ENCODE measurements at regions not wholly inside any gene's neighbourhood (a gene's known extent, or its start where the extent isn't known, plus 50 kb on each side); places are given as distances from the start of the nearest gene placed in this dataset.
A peak's percentile ranks its signal among the peaks of the same experiment; 100 is the strongest.

DNA sequence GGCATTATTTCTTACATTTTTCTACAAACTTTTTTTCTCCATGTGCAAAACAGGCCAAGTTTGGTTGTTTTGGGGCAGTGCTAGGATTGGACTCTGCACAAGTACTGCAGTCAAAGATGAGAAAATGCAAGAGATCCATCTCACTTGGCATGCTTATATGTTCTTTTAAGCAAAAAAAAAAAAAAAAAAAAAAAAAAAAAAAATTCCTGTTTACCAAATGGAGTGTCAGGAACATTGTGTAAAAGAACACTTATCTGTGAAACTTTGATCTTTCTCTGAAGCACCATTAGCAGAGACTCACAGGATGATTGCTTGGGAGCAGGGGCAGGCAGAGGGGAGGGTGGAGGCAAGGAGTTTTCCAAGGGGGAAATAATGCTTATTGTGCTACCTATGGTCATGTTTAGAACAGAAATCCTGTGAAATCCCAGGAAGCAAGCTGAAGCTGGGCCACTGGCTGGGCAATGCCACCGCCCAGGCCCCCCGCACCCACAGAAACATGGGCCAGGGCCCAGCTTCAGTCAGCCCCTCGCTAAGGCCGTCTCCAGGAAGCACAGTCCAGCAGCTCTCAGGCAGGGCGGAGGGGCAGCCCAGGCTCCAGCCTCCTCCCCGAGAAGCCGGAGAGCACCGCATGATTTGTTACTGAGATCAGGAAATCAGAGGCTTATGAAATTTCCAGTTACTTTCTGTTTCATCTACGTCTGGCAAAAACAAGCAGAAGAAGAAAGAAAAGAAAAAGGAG, 229.4 kb downstream of the ZNF516 start:
- Mint-ChIP-seq H3K27me3 (ENCODE audit: low read depth) (no peaks in the 10 kb centered on the region), H3K36me3 (no peaks in the 10 kb centered on the region), H3K4me1 (peaks cover 45% of the 10 kb centered on the region), H3K4me3 (peak overlapping the region; percentile 14), H3K9me3 (no peaks in the 10 kb centered on the region), H3K27ac (peak overlapping the region; percentile 93)
- no peak for TF ChIP-seq CTCF (IDR thresholded peaks at IDR 0.05; ENCODE audit: unreplicated experiment)
- no peak for DNase-seq (ENCODE audit: low spot score in 2 of 2, unreplicated experiment in 2 of 2)

- peaks cover 45% of the 10 kb centered on the region for H3K4me1 Mint-ChIP-seq
- peak overlapping the region; percentile 85 for H3K27ac Mint-ChIP-seq
- H3K4me3 Mint-ChIP-seq: no peak overlapping the region
- DNase-seq (ENCODE audit: low spot score in 2 of 2, unreplicated experiment in 2 of 2): no peak
- no peaks in the 10 kb centered on the region for H3K9me3 Mint-ChIP-seq
- H3K27me3 Mint-ChIP-seq (ENCODE audit: low read depth): no peaks in the 10 kb centered on the region
- TF ChIP-seq CTCF (IDR thresholded peaks at IDR 0.05; ENCODE audit: unreplicated experiment): no peak
- H3K36me3 Mint-ChIP-seq: no peaks in the 10 kb centered on the region
These were observed 230.2 kb downstream of the ZNF516 start for GRCh38 chr18:76264876-76265250.

DNA sequence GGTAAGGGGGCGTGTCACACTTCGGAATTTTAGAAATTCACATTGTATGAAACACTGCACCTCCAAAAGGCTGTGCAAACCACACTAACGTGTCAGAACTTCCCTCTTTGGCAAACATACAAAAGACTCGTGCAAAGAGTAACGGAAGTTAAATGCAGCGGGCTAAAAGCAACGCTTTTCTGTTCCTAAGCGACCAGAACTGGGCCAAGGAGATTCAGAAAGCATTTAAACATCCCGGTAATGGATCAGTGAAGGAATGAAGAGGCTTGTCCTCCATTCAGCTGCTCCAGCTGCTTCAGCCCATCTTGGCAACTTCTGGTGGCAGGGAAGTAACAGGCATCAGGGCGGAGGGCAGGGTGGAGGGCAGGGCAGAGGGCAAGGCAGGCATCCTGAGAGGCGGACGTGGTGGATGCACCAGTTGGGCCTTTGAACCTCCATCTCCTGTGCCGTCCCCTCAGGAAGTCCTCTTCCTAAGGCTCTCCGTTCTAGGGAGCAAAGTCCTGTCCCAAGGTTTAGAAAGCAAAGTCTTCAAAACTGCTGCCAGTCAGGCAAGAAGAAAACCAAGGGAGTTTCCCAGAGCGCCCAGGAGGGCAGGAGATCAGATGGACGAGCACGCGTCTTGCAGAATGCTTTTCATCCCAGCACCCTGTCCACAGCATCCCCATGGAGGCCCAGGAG, 230.7 kb downstream of the ZNF516 start:
- Mint-ChIP-seq H3K27me3 (ENCODE audit: low read depth) (no peaks in the 10 kb centered on the region), H3K4me3 (no peak overlapping the region), H3K36me3 (no peaks in the 10 kb centered on the region), H3K27ac (no peak overlapping the region), H3K4me1 (peaks cover 45% of the 10 kb centered on the region), H3K9me3 (no peaks in the 10 kb centered on the region)
- no peak for DNase-seq (ENCODE audit: low spot score in 2 of 2, unreplicated experiment in 2 of 2)
- TF ChIP-seq CTCF (IDR thresholded peaks at IDR 0.05; ENCODE audit: unreplicated experiment): no peak

- DNase-seq (ENCODE audit: low spot score in 2 of 2, unreplicated experiment in 2 of 2): no peak
- Mint-ChIP-seq H3K4me1 (peaks cover 55% of the 10 kb centered on the region), H3K4me3 (no peak overlapping the region), H3K9me3 (no peaks in the 10 kb centered on the region), H3K36me3 (no peaks in the 10 kb centered on the region), H3K27me3 (ENCODE audit: low read depth) (no peaks in the 10 kb centered on the region), H3K27ac (peak overlapping the region; percentile 43)
- no peak for TF ChIP-seq CTCF (IDR thresholded peaks at IDR 0.05; ENCODE audit: unreplicated experiment)
These were observed 231.7 kb downstream of the ZNF516 start for GRCh38 chr18:76263046-76264005.

GRCh38 chr18:76260941-76261472, 234.0 kb downstream of the ZNF516 start:
- no peak for TF ChIP-seq CTCF (IDR thresholded peaks at IDR 0.05; ENCODE audit: unreplicated experiment)
- Mint-ChIP-seq H3K36me3 (no peaks in the 10 kb centered on the region), H3K4me3 (no peak overlapping the region), H3K4me1 (peaks cover 72% of the 10 kb centered on the region), H3K27me3 (ENCODE audit: low read depth) (no peaks in the 10 kb centered on the region), H3K27ac (no peak overlapping the region), H3K9me3 (no peaks in the 10 kb centered on the region)
- no peak for DNase-seq (ENCODE audit: low spot score in 2 of 2, unreplicated experiment in 2 of 2)
